Pancreas (tissue), 10 donors: ENCODE measurements at regions not wholly inside any gene's neighbourhood (a gene's known extent, or its start where the extent isn't known, plus 50 kb on each side); places are given as distances from the start of the nearest gene placed in this dataset.

Experiments
- ATAC-seq, 4 donors: fragments of 200-7000 bp; cut with Tn5 transposase; one replicate each; pipeline versions ENCODE4 v1.8.0 to v1.9.1; 2020; ENCODE audit warnings: mild to moderate bottlenecking in 4 of 4, moderate library complexity in 4 of 4
- DNase-seq, 6 donors: peaks; one replicate each; pipeline ENCODE4 v3.0.0-alpha.2; 2020
- FAIRE-seq: peaks from 2 replicates; lab custom pipeline; 2012; peaks lifted over from hg19 to GRCh38; lab: Jason Lieb, UNC
- H3K27ac ChIP-seq, 4 donors: fragments of 200-600 bp; sonication (generic); 1 replicate in 3 of 4; 2 replicates in 1 of 4; pipeline versions ENCODE4 v1.5.0 to v1.8.0; 2020
- H3K27me3 ChIP-seq, 4 donors: fragments of 200-600 bp; one replicate each; pipeline ENCODE4 v1.8.0; 2021
- H3K36me3 ChIP-seq, 3 donors: fragments of 200-600 bp; sonication (generic) in 1 of 3; one replicate each; pipeline versions ENCODE4 v1.5.0 to v1.8.0; 2020 to 2021
- H3K4me1 ChIP-seq, 3 donors: fragments of 200-600 bp; one replicate each; pipeline ENCODE4 v1.8.0; 2021
- H3K4me3 ChIP-seq, 4 donors: fragments of 200-600 bp; sonication (generic) in 2 of 4; one replicate each; pipeline versions ENCODE4 v1.5.0 to v1.8.0; 2020 to 2021
- H3K9me3 ChIP-seq, 4 donors: fragments of 200-600 bp; one replicate each; pipeline ENCODE4 v1.8.0; 2021
- WGBS, 2 donors: extraction: QIAGEN DNeasy Blood & Tissue Kit; methylation state at CpG; one replicate each; pipeline ENCODE4 v1.1.7; 2013; 5-methylcytosine and 5-hydroxymethylcytosine counted together
- intact Hi-C, 3 donors: fragments of 100-400 bp; cut with DNase I; formaldehyde crosslinking; loops; one replicate each; pipeline versions ENCODE4 v1.11.1 to v1.14.2; 2022
- TF ChIP-seq, protein P1 (sequence below), 4 donors: fragments of 200-600 bp; sonication (generic) in 3 of 4; IDR thresholded peaks; one replicate each; pipeline versions ENCODE4 v1.5.0 to v1.8.0; 2021; ENCODE audit warnings: antibody characterized with exemption in 4 of 4
- donor health status: healthy with polysubstance abuse.
- donor health status: DM: no; HTN: no; CAD: no; lungs with moderate emphysema.
- donor health status: DM: no; HTN: no; CAD: no.
- donor health status: control.
- donor health status: control.
- donor health status: Bipolar disorder and iron deficiency.
- donor health status: DM: yes; HTN: yes; CAD: no.
- donor health status: DM: no; HTN: no; CAD: no.
- donor health status: DM: no; HTN: no; CAD: no.
- donor health status: DM: yes; HTN: yes; CAD: no.

DNA sequence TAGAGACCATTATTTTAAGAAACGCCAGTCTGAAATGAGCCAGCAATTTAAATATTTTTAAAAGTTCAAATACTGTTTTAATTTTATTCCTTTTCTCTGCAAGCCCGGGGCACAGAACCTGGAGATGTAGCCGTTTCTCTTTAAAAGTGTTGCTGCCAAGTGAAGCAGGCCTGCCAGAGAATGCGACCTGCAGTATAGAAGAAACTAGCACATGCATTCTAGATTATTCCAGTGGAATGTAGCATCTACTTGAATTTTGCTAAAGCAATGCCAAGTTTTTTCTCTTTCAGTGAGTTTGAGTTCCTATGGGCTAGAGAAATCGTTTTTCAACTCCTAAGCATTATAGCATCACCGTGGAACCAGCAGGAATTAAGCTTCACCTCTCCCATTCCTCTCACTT lies 101.3 kb downstream of the QRSL1 start:
- peak overlapping the region; percentile 63 to 92 (median 75) for H3K27ac ChIP-seq
- peak; percentile 36 to 55 (median 54) for ATAC-seq
- 12 to 14% methylated on average over 6 of the region's 6 CpGs for WGBS, 2 donors

DNA sequence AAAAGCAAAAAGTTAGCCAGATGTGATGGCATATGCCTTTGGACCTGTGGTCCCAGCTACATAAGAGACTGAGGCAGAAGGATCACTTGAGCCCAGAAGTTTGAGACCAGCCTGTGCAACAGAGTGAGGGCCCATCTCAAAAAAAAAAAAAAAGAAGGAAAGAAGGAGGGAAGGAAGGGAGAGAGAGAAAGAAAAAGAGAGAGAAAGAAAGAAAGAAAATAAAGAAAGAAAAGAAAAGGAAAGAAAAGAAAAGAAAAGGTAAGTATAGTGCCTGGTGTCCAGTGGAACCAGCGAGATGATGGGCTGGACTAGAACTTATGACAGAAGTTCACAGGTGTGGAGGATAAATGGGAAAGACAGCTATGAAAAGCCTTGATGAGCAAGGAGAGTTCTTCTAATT lies 100.9 kb downstream of the QRSL1 start:
- FAIRE-seq (no peak), DNase-seq (no peak), ATAC-seq (no peak)
- intact Hi-C loops, result loop anchor here in 1 of 3 donors (10.0 kb wide), 1 partner anchor 55 kb away; no protein-coding TSS in a partner anchor
- TF ChIP-seq, protein P1, sequence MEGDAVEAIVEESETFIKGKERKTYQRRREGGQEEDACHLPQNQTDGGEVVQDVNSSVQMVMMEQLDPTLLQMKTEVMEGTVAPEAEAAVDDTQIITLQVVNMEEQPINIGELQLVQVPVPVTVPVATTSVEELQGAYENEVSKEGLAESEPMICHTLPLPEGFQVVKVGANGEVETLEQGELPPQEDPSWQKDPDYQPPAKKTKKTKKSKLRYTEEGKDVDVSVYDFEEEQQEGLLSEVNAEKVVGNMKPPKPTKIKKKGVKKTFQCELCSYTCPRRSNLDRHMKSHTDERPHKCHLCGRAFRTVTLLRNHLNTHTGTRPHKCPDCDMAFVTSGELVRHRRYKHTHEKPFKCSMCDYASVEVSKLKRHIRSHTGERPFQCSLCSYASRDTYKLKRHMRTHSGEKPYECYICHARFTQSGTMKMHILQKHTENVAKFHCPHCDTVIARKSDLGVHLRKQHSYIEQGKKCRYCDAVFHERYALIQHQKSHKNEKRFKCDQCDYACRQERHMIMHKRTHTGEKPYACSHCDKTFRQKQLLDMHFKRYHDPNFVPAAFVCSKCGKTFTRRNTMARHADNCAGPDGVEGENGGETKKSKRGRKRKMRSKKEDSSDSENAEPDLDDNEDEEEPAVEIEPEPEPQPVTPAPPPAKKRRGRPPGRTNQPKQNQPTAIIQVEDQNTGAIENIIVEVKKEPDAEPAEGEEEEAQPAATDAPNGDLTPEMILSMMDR (IDR thresholded peaks at IDR 0.05), result no peak
- no peaks in the 10 kb centered on the region for H3K36me3 ChIP-seq
- H3K4me1 ChIP-seq, result peaks cover 35 to 41% (median 37%) of the 10 kb centered on the region in 3 donors
- H3K9me3 ChIP-seq, result no peaks in the 10 kb centered on the region
- no peaks in the 10 kb centered on the region for H3K27me3 ChIP-seq
- peak overlapping the region in 1 of 4 donors; percentile 11 for H3K4me3 ChIP-seq
- peak overlapping the region; percentile 63 to 92 (median 75) for H3K27ac ChIP-seq
- 70 to 82% methylated on average over 1 of the region's 1 CpG for WGBS, 2 donors

More for the DNA sequence above, 101.3 kb downstream of the QRSL1 start:
- intact Hi-C loops, result loop anchor here in 1 of 3 donors (10.0 kb wide), 1 partner anchor 54 kb away; no protein-coding TSS in a partner anchor
- Histone ChIP-seq H3K9me3 (no peaks in the 10 kb centered on the region), H3K36me3 (no peaks in the 10 kb centered on the region), H3K27me3 (no peaks in the 10 kb centered on the region), H3K4me1 (peaks cover 35 to 41% (median 37%) of the 10 kb centered on the region in 3 donors), H3K4me3 (peak overlapping the region in 2 of 4 donors; percentile 1 to 11)
- FAIRE-seq, result no peak
- TF ChIP-seq, protein P1 (IDR thresholded peaks at IDR 0.05), result no peak
- no peak for DNase-seq

- no peaks in the 10 kb centered on the region for H3K27me3 ChIP-seq
- 56% methylated on average over 4 of the region's 4 CpGs for WGBS, 2 donors
- H3K27ac ChIP-seq, result peak overlapping the region; percentile 63 to 92 (median 75)
- intact Hi-C loops, result loop anchor here in 1 of 3 donors (10.0 kb wide), 1 partner anchor 55 kb away; no protein-coding TSS in a partner anchor
- TF ChIP-seq, protein P1 (IDR thresholded peaks at IDR 0.05), result no peak
- H3K4me1 ChIP-seq, result peaks cover 35 to 41% (median 37%) of the 10 kb centered on the region in 3 donors
- FAIRE-seq, result no peak
- H3K9me3 ChIP-seq, result no peaks in the 10 kb centered on the region
- H3K36me3 ChIP-seq, result no peaks in the 10 kb centered on the region
- DNase-seq, result no peak
- H3K4me3 ChIP-seq, result no peak overlapping the region
- ATAC-seq, result peak in 2 of 4 donors; percentile 4 to 6
Observed at GRCh38 chr6:106729841-106730240, 100.5 kb downstream of the QRSL1 start.

DNA sequence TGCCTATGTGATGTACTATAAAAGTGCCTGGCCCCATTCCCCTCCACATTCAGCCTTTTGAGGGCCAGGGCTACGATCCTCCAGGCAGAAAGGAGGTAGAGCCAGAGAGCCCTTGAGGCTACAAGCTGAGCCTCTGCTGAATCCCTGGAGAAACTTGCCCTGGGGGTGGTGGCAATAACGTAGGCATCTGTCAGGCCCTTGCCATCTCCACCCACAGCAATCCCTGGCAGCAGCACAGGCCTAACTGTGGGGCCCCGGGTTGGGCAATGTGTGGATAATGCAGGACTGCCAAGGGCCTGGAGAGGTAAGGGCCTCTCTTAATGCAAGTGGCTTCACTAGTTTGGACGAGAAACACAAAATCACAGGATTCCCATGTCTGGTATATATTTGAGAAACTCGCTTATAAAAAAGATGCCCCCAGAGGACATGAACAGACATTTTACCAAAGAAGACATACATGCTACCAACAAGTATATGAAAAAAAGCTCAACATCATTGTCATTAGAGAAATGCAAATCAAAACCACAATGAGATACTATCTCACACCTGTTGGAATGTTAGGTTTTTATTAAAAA lies 99.0 kb downstream of the QRSL1 start:
- no peak for DNase-seq
- no peak for FAIRE-seq
- Histone ChIP-seq H3K27me3 (no peaks in the 10 kb centered on the region), H3K4me3 (no peak overlapping the region), H3K36me3 (no peaks in the 10 kb centered on the region), H3K9me3 (no peaks in the 10 kb centered on the region), H3K4me1 (peaks cover 35 to 41% (median 37%) of the 10 kb centered on the region in 3 donors), H3K27ac (peak overlapping the region in 2 of 4 donors; percentile 33 to 92)
- no peak for ATAC-seq
- intact Hi-C loops, result no loop called here
- TF ChIP-seq, protein P1 (IDR thresholded peaks at IDR 0.05), result no peak
- 69% methylated on average over 5 of the region's 5 CpGs for WGBS, 2 donors
